Astrocyte of the cerebellum (primary cell): ENCODE measurements at regions not wholly inside any gene's neighbourhood (a gene's known extent, or its start where the extent isn't known, plus 50 kb on each side); places are given as distances from the start of the nearest gene placed in this dataset.

Experiments
- DNase-seq: peaks from one replicate; pipeline ENCODE4 v3.0.0-alpha.2; 2011; ENCODE audit warnings: low read depth
- H3K4me3 ChIP-seq: 2 replicates; pipeline ENCODE4 v1.5.1; 2011; ENCODE audit warnings: mild to moderate bottlenecking, low read depth, low read length, moderate library complexity
- CTCF ChIP-seq: IDR thresholded peaks from 2 replicates; pipeline ENCODE4 v1.5.1; 2012; ENCODE audit warnings: low read length, low read depth, moderate library complexity, mild to moderate bottlenecking; ENCODE audit errors: missing control alignments
- in situ Hi-C: cut with HindIII; loops from 2 replicates; pipeline ENCODE4 v1.10.0; 2017; ENCODE audit warnings: low sequenced_read_pairs

- no peak overlapping the region for H3K4me3 ChIP-seq
- no peak for DNase-seq
- no peak for TF ChIP-seq CTCF
- in situ Hi-C loops: no loop called here
Measured at GRCh38 chr2:9753665-9754531, 89.4 kb upstream of the TAF1B start.

- no peak overlapping the region for H3K4me3 ChIP-seq
- no peak for DNase-seq
- no peak for TF ChIP-seq CTCF
- in situ Hi-C loops: no loop called here
Measured at GRCh38 chr2:9754532-9754887, 88.8 kb upstream of the TAF1B start.

DNA sequence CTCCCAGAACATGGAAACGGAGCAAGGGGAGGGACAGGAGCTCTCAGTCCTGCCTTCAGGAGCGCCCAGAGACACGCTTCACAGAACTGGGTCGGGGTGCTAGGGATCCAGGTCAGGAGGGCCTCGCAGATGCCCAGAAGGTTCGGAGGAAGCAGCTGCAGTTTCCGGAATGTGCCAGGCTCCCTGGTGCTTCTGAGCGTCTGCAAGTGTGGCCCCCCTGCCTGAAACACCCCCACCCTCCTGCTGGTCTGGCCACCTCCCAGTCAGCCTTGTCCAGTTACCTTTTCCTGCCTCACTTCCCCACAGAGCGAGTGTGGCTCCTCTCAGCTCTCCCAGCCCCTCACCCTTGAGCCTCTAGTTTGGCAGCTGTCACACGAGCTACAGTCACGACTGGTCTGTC is 88.3 kb upstream of the TAF1B start:
- TF ChIP-seq CTCF: no peak
- in situ Hi-C loops: no loop called here
- no peak overlapping the region for H3K4me3 ChIP-seq
- no peak for DNase-seq

GRCh38 chr2:9755638-9756037 is 87.6 kb upstream of the TAF1B start:
- DNase-seq: no peak
- no peak for TF ChIP-seq CTCF
- no peak overlapping the region for H3K4me3 ChIP-seq
- in situ Hi-C loops: no loop called here

- no peak for TF ChIP-seq CTCF
- DNase-seq: no peak
- in situ Hi-C loops: no loop called here
- no peak overlapping the region for H3K4me3 ChIP-seq
Measured at GRCh38 chr2:9756692-9757250, 86.5 kb upstream of the TAF1B start.

DNA sequence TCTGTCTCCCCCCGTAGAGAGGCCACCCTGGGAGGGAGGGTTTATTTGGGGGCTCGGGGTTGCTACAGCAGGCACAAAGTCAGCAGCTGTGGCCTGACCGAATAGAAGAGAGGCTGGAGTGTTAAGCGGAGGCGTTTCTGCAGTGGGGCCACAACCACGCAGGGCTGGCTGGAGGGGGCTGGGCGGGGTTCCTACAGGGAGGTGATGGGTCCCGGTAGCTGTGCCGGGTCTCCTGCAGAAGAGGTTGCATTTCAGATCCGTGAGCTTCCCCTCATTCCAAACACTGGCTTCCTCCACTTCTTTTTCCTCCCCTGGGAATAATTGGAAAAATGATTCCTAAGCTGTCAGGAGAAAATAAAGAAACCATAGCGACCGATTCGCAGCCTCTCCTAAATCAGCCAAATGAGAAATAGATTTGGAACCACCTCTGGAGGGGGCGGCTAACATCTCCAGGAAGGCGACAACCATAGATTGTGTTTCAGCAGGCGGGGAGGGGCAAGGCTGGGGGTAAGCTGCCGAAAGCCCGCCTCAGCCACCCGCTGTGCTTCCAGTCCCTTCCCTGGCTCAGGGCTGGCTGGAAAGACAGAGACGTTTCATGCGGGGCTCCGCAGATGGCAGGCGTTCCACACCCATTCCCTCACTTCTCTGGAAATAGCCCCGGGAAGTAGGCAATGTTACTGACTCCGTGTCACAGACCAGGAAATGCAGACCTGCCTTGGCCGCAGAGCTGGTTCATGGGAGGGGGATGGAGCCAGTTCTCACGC is 85.6 kb upstream of the TAF1B start:
- TF ChIP-seq CTCF: no peak
- in situ Hi-C loops: no loop called here
- DNase-seq: no peak
- H3K4me3 ChIP-seq: peak overlapping the region; percentile 24
